Urinary bladder (tissue), 3 donors: ENCODE measurements at regions not wholly inside any gene's neighbourhood (a gene's known extent, or its start where the extent isn't known, plus 50 kb on each side); places are given as distances from the start of the nearest gene placed in this dataset.

Experiments used
- DNase-seq: peaks from one replicate; pipeline ENCODE4 v3.0.0-alpha.2; 2015; ENCODE audit errors: extremely low spot score
- H3K27ac ChIP-seq: one replicate; pipeline ENCODE4 v1.5.1; 2013; ENCODE audit warnings: low read depth, mild to moderate bottlenecking, moderate library complexity
- H3K36me3 ChIP-seq: one replicate; pipeline ENCODE4 v1.6.1; 2013; ENCODE audit warnings: mild to moderate bottlenecking, moderate library complexity; ENCODE audit not compliant: insufficient read depth
- H3K4me1 ChIP-seq: one replicate; pipeline ENCODE4 v1.6.1; 2013; ENCODE audit warnings: mild to moderate bottlenecking, moderate library complexity; ENCODE audit not compliant: insufficient read depth
- H3K4me3 ChIP-seq: one replicate; pipeline ENCODE4 v1.5.1; 2013; ENCODE audit warnings: low read depth, low read length
- WGBS: extraction: QIAGEN DNeasy Blood & Tissue Kit; methylation state at CpG from one replicate; pipeline ENCODE4 v1.1.7; 2013; 5-methylcytosine and 5-hydroxymethylcytosine counted together
- donor health status: healthy with polysubstance abuse.
- donor health status: healthy.

GRCh38 chr11:15695096-15695721 is 580.5 kb downstream of the INSC start:
- Histone ChIP-seq H3K36me3 (no peaks in the 10 kb centered on the region), H3K27ac (no peak overlapping the region), H3K4me3 (no peak overlapping the region), H3K4me1 (no peaks in the 10 kb centered on the region)
- no peak for DNase-seq
- WGBS, result 76% methylated on average over 3 of the region's 3 CpGs

DNA sequence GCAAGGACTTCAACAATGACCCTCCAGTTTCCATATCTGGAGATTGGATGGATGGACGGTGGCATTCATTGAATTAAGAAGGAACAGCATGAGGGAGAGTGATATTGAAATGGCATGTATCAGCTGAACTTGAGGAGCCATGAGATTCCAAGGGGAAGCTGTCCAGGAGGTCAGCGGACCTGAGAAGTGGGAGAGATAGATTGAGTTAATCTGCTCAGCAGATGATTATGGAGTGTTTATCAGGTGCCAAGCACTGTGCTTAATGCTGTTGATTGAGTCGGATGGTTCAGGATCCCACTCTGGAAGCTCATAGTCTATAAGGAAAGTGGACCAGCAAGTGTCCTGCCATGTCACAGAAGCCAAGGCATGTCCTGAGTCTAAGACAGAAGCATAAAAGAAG is 581.3 kb downstream of the INSC start:
- no peaks in the 10 kb centered on the region for H3K36me3 ChIP-seq
- no peaks in the 10 kb centered on the region for H3K4me1 ChIP-seq
- WGBS, result 94% methylated on average over 3 of the region's 3 CpGs
- no peak overlapping the region for H3K4me3 ChIP-seq
- H3K27ac ChIP-seq, result no peak overlapping the region
- DNase-seq, result no peak

DNA sequence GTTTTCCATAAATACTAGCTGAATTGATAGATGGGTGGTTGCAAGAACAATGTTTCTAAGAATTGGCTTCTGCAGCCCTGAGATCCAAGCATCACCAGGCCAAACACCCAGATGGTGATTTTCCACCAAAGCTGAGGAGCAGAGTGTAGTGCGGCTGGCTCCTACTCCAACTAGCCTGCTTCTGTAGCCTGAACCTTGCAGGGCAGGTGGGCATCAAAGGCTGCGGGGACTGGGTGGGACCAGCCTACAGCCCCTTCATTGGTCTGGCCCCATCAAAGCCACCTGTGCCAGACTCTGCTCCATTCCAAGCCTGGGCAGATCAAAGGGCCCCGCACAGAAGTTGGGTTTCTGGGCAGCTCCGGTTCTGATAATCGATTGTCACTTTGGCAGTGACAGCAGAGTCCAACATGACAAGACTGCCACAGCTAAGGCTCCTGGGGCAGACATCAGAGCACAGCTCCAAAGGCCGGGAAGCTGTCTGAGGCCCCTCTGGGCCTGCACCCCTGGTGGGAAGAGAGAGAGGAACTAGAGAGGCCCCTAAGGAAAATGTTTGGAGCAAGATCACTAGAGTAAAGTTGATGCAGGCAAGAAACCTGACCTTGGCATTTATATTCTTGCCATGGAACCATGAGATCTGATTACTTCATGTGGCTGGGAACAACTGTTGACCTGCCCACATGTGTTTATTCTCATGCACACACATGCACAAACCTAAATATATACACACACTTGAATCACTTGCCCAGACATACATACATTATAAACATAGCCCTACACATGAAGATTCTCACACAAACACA is 582.9 kb downstream of the INSC start:
- WGBS, result 96% methylated on average over 6 of the region's 6 CpGs
- Histone ChIP-seq H3K4me1 (peaks cover 3% of the 10 kb centered on the region), H3K27ac (no peak overlapping the region), H3K36me3 (no peaks in the 10 kb centered on the region), H3K4me3 (no peak overlapping the region)
- no peak for DNase-seq

GRCh38 chr11:15698855-15699254 is 584.1 kb downstream of the INSC start:
- Histone ChIP-seq H3K36me3 (no peaks in the 10 kb centered on the region), H3K4me1 (peaks cover 3% of the 10 kb centered on the region), H3K4me3 (no peak overlapping the region), H3K27ac (no peak overlapping the region)
- no peak for DNase-seq
- WGBS, result 87% methylated on average over 3 of the region's 3 CpGs

- Histone ChIP-seq H3K36me3 (no peaks in the 10 kb centered on the region), H3K4me1 (peaks cover 3% of the 10 kb centered on the region), H3K4me3 (no peak overlapping the region), H3K27ac (no peak overlapping the region)
- WGBS, result 84% methylated on average over 3 of the region's 3 CpGs
- DNase-seq, result no peak
Measured at GRCh38 chr11:15699978-15700377, 585.3 kb downstream of the INSC start.

GRCh38 chr11:15700456-15700855 is 585.7 kb downstream of the INSC start:
- DNase-seq, result no peak
- Histone ChIP-seq H3K4me3 (no peak overlapping the region), H3K27ac (no peak overlapping the region), H3K4me1 (peaks cover 3% of the 10 kb centered on the region), H3K36me3 (no peaks in the 10 kb centered on the region)
- 88% methylated on average over 3 of the region's 3 CpGs for WGBS

DNA sequence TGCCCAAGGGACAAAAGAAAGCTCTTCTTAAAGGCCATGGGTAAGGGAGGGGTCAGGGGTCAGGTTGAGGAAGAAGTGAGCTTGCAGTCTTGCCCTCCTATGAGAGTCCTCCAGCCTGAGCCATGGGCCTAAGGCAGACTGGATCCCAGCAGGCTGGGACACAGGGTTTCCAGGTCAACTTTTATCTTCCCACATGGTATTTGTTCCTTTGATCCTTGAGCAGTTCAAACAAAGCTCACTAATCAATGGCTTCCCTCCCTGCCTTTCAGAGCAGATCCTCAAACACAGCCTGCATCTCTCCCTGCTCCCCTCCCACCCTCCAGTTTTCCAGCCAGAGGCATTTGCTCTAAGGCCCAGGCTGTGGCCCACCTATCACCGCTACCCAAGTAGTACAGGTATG is 589.3 kb downstream of the INSC start:
- 100% methylated on average over 1 of the region's 1 CpG for WGBS
- no peak for DNase-seq
- Histone ChIP-seq H3K4me3 (no peak overlapping the region), H3K27ac (no peak overlapping the region), H3K4me1 (peaks cover 3% of the 10 kb centered on the region), H3K36me3 (no peaks in the 10 kb centered on the region)

- no peak for DNase-seq
- H3K27ac ChIP-seq, result no peak overlapping the region
- H3K4me1 ChIP-seq, result peaks cover 3% of the 10 kb centered on the region
- H3K4me3 ChIP-seq, result no peak overlapping the region
- H3K36me3 ChIP-seq, result no peaks in the 10 kb centered on the region
Measured at GRCh38 chr11:15704556-15704955, 589.8 kb downstream of the INSC start.

GRCh38 chr11:15705891-15706290 is 591.2 kb downstream of the INSC start:
- H3K4me1 ChIP-seq, result peaks cover 3% of the 10 kb centered on the region
- no peak overlapping the region for H3K4me3 ChIP-seq
- H3K27ac ChIP-seq, result no peak overlapping the region
- no peak for DNase-seq
- no peaks in the 10 kb centered on the region for H3K36me3 ChIP-seq
- 79% methylated on average over 5 of the region's 5 CpGs for WGBS

- whole genome bisulfite sequencing, result 91% methylated on average over 1 of the region's 1 CpG
- no peaks in the 10 kb centered on the region for H3K4me1 ChIP-seq
- DNase-seq, result no peak
Measured at GRCh38 chr11:15707194-15707593, 592.5 kb downstream of the INSC start.

GRCh38 chr11:15707971-15708370 is 593.2 kb downstream of the INSC start:
- 22% methylated on average over 2 of the region's 2 CpGs for WGBS
- peak; percentile 25 for DNase-seq
- H3K4me3 ChIP-seq, result no peak overlapping the region

More at GRCh38 chr11:15707194-15707593, 592.5 kb downstream of the INSC start:
- H3K36me3 ChIP-seq, result no peaks in the 10 kb centered on the region
- H3K4me3 ChIP-seq, result no peak overlapping the region
- H3K27ac ChIP-seq, result no peak overlapping the region

DNA sequence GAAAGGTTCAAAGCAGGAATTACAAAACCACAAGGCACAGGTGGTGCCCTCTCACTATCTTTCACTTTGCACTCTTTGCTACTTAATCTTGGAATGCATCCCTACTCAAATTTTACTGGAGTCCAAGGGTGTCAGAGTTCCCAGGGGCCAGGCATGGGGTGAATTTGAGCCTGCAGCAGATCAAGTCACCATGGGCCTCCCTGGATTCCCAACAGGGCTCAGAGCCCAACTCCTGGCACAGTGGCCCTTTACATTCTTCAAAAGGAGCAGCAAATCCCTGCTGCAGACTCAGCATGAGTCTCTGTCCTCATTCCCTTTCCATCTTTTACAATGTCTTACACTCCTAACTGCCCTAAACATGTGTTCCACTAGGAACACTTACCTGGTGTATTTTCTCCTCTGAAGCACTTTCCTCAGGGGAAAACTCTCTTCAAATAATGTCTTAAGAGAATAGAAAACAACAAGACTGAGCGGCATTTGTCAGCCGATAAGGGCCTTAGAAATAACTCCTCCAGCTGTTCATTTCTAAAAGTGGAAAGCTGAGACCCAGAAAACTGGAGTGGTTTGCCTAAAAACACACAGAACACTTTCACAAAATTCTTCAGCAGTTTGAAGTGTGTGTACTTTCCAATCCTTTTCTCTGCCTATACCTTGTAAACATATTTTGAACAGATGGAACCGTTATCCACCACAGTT is 596.0 kb downstream of the INSC start:
- Histone ChIP-seq H3K36me3 (no peaks in the 10 kb centered on the region), H3K27ac (no peak overlapping the region), H3K4me1 (no peaks in the 10 kb centered on the region), H3K4me3 (no peak overlapping the region)
- no peak for DNase-seq
- 62% methylated on average over 3 of the region's 3 CpGs for WGBS

More at GRCh38 chr11:15707971-15708370, 593.2 kb downstream of the INSC start:
- H3K36me3 ChIP-seq, result no peaks in the 10 kb centered on the region
- no peaks in the 10 kb centered on the region for H3K4me1 ChIP-seq
- H3K27ac ChIP-seq, result no peak overlapping the region

- Histone ChIP-seq H3K36me3 (no peaks in the 10 kb centered on the region), H3K4me1 (no peaks in the 10 kb centered on the region), H3K4me3 (no peak overlapping the region), H3K27ac (no peak overlapping the region)
- DNase-seq, result no peak
- WGBS, result 74% methylated on average over 2 of the region's 2 CpGs
Measured at GRCh38 chr11:15711311-15711710, 596.6 kb downstream of the INSC start.
